ENCODE measurements at regions not wholly inside any gene's neighbourhood (a gene's known extent, or its start where the extent isn't known, plus 50 kb on each side); places are given as distances from the start of the nearest gene placed in this dataset.

- H3K27ac ChIP-seq: no peak overlapping the region
- no peak for TF ChIP-seq CTCF (conservative IDR thresholded peaks at IDR 0.05; ENCODE audit: low read depth)
- ChIA-PET POLR2A (ENCODE audit: low non-redundant PET) (no interaction called here), CTCF (no interaction called here)
- no peak for DNase-seq (ENCODE audit: low spot score)
Measured at GRCh38 chr6:24009319-24009718, 116.7 kb upstream of the NRSN1 start.

GRCh38 chr6:24010133-24010532 is 115.9 kb upstream of the NRSN1 start:
- ChIA-PET CTCF (interaction anchor here (0.6 kb wide), 2 partner anchors 9 to 766 kb away, joined by 3 read pairs; no protein-coding TSS in a partner anchor), POLR2A (ENCODE audit: low non-redundant PET) (no interaction called here)
- no peak overlapping the region for H3K27ac ChIP-seq
- no peak for TF ChIP-seq CTCF (conservative IDR thresholded peaks at IDR 0.05; ENCODE audit: low read depth)
- DNase-seq (ENCODE audit: low spot score): no peak

- no peak overlapping the region for H3K27ac ChIP-seq
- ChIA-PET CTCF (no interaction called here), POLR2A (ENCODE audit: low non-redundant PET) (no interaction called here)
- DNase-seq (ENCODE audit: low spot score): no peak
- no peak for TF ChIP-seq CTCF (conservative IDR thresholded peaks at IDR 0.05; ENCODE audit: low read depth)
Measured at GRCh38 chr6:24016286-24016685, 109.7 kb upstream of the NRSN1 start.

- no peak for DNase-seq (ENCODE audit: low spot score)
- ChIA-PET CTCF (no interaction called here), POLR2A (ENCODE audit: low non-redundant PET) (no interaction called here)
- no peak for TF ChIP-seq CTCF (conservative IDR thresholded peaks at IDR 0.05; ENCODE audit: low read depth)
- H3K27ac ChIP-seq: no peak overlapping the region
Measured at GRCh38 chr6:24016857-24017256, 109.2 kb upstream of the NRSN1 start.

GRCh38 chr6:24019393-24019792 is 106.6 kb upstream of the NRSN1 start:
- no peak overlapping the region for H3K27ac ChIP-seq
- no peak for DNase-seq (ENCODE audit: low spot score)
- no peak for TF ChIP-seq CTCF (conservative IDR thresholded peaks at IDR 0.05; ENCODE audit: low read depth)
- POLR2A ChIA-PET (ENCODE audit: low non-redundant PET): no interaction called here
- CTCF ChIA-PET: no interaction called here

- H3K27ac ChIP-seq: no peak overlapping the region
- TF ChIP-seq CTCF (conservative IDR thresholded peaks at IDR 0.05; ENCODE audit: low read depth): no peak
- ChIA-PET POLR2A (ENCODE audit: low non-redundant PET) (no interaction called here), CTCF (no interaction called here)
- DNase-seq (ENCODE audit: low spot score): no peak
Measured at GRCh38 chr6:24019830-24020229, 106.2 kb upstream of the NRSN1 start.

- no peak overlapping the region for H3K27ac ChIP-seq
- no peak for DNase-seq (ENCODE audit: low spot score)
- ChIA-PET POLR2A (ENCODE audit: low non-redundant PET) (no interaction called here), CTCF (no interaction called here)
- no peak for TF ChIP-seq CTCF (conservative IDR thresholded peaks at IDR 0.05; ENCODE audit: low read depth)
Measured at GRCh38 chr6:24026050-24026449, 100.0 kb upstream of the NRSN1 start.
